ENCODE measurements at regions not wholly inside any gene's neighbourhood (a gene's known extent, or its start where the extent isn't known, plus 50 kb on each side); places are given as distances from the start of the nearest gene placed in this dataset.

GRCh38 chr6:114747995-114748625 is 405.3 kb upstream of the HS3ST5 start:
- no peak overlapping the region for H3K9ac ChIP-seq (replicated peaks; ENCODE audit: extremely low read depth, insufficient read depth, low read length)
- intact Hi-C loops (cut with micrococcal nuclease): no loop called here
- no peak for FAIRE-seq
- DNase-seq (ENCODE audit: low read depth, low spot score): peak; percentile 7
- no TSS peak for BruUV-seq (replicated peaks)
- no peak overlapping the region for H2AFZ ChIP-seq (ENCODE audit: low read depth, low read length)
- no peak overlapping the region for H3K27ac ChIP-seq (ENCODE audit: insufficient read depth, low read depth, low read length)
- H3K36me3 ChIP-seq (ENCODE audit: control insufficient read depth in 2 of 2, extremely low read depth in 1 of 2, insufficient read depth in 2 of 2, low read length in 2 of 2): no peaks in the 10 kb centered on the region
- ChIA-PET POLR2A (no interaction called here), CTCF (interaction anchor here (0.7 to 1.0 kb wide), 2 partner anchors 1148 to 1348 kb away, joined by 5 to 7 read pairs; no protein-coding TSS in a partner anchor)
- no peaks in the 10 kb centered on the region for H3K79me2 ChIP-seq (ENCODE audit: control insufficient read depth, insufficient read depth, low read length)
- TF ChIP-seq, protein P1, sequence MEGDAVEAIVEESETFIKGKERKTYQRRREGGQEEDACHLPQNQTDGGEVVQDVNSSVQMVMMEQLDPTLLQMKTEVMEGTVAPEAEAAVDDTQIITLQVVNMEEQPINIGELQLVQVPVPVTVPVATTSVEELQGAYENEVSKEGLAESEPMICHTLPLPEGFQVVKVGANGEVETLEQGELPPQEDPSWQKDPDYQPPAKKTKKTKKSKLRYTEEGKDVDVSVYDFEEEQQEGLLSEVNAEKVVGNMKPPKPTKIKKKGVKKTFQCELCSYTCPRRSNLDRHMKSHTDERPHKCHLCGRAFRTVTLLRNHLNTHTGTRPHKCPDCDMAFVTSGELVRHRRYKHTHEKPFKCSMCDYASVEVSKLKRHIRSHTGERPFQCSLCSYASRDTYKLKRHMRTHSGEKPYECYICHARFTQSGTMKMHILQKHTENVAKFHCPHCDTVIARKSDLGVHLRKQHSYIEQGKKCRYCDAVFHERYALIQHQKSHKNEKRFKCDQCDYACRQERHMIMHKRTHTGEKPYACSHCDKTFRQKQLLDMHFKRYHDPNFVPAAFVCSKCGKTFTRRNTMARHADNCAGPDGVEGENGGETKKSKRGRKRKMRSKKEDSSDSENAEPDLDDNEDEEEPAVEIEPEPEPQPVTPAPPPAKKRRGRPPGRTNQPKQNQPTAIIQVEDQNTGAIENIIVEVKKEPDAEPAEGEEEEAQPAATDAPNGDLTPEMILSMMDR (IDR thresholded peaks at IDR 0.05; ENCODE audit: extremely low read depth in 1 of 2, insufficient read depth in 1 of 2, low read depth in 1 of 2, low read length in 2 of 2): peak; percentile 27 to 50
- TF ChIP-seq POLR2A (IDR thresholded peaks at IDR 0.05; ENCODE audit: low read depth, low read length): no peak
- TF ChIP-seq POLR2AphosphoS5 (IDR thresholded peaks at IDR 0.05; ENCODE audit: insufficient read depth, low read depth, low read length): no peak
- no peak for TF ChIP-seq GATA2 (IDR thresholded peaks at IDR 0.05; ENCODE audit: insufficient read depth, insufficient read length, low read depth, low read length)
- TF ChIP-seq JUN (IDR thresholded peaks at IDR 0.05; ENCODE audit: borderline replicate concordance, insufficient read depth, insufficient read length, low read depth): no peak
- no peak for TF ChIP-seq FOS (IDR thresholded peaks at IDR 0.05; ENCODE audit: borderline replicate concordance, insufficient read depth, low read length)
- no peak for TF ChIP-seq MAX (IDR thresholded peaks at IDR 0.05; ENCODE audit: insufficient read depth, insufficient read length)
- H3K9me3 ChIP-seq (replicated peaks; ENCODE audit: control insufficient read depth, insufficient read depth, low read length): peaks cover 2% of the 10 kb centered on the region
- dilution Hi-C loops (cut with MboI; ENCODE audit: extremely low pct_ligation_motif_present, low sequenced_read_pairs): no loop called here
- no peaks in the 10 kb centered on the region for H4K20me1 ChIP-seq (replicated peaks; ENCODE audit: control insufficient read depth, extremely low read depth, insufficient read depth, low read length)
- no peak overlapping the region for H3K4me2 ChIP-seq (ENCODE audit: insufficient read depth, low read length)
- H3K4me1 ChIP-seq (ENCODE audit: control insufficient read depth, extremely low read depth, insufficient read depth, low read length): no peaks in the 10 kb centered on the region
- no peaks in the 10 kb centered on the region for H3K27me3 ChIP-seq (ENCODE audit: control insufficient read depth in 2 of 2, insufficient read depth in 2 of 2, low read length in 2 of 2)
- H3K4me3 ChIP-seq (replicated peaks in 1 of 3; ENCODE audit: insufficient read depth in 1 of 3, low read depth in 1 of 3, low read length in 3 of 3): no peak overlapping the region
- H3K9me1 ChIP-seq (replicated peaks; ENCODE audit: control insufficient read depth, extremely low read depth, insufficient read depth, low read length): no peaks in the 10 kb centered on the region
